ENCODE measurements at regions not wholly inside any gene's neighbourhood (a gene's known extent, or its start where the extent isn't known, plus 50 kb on each side); places are given as distances from the start of the nearest gene placed in this dataset.
"Not testable (repeated sequence)": the region's sequence is repeated elsewhere in the genome, so short reads cannot be mapped to it uniquely, and the experiment has no call there.

- peaks cover 0 to 4% (median 0%) of the 10 kb centered on the region in 11 experiments; a peak in 4 of 22 replicates for H4K20me1 ChIP-seq
- peak overlapping the region in 7 of 11 experiments; percentile 16 to 36 (median 28); a peak in 10 of 22 replicates for H3K4me2 ChIP-seq
- no peak for TF ChIP-seq Cebpa-rat (IDR thresholded peaks at IDR 0.05)
- H3K9me3 ChIP-seq (replicated peaks in 1 of 11) = peaks cover 0 to 9% (median 6%) of the 10 kb centered on the region in 11 experiments; a peak in 8 of 22 replicates
- H3K36me3 ChIP-seq = no peaks in the 10 kb centered on the region
- H3K27ac ChIP-seq = no peak overlapping the region
- peaks cover 10 to 24% (median 18%) of the 10 kb centered on the region in 10 experiments; a peak in 19 of 20 replicates for H3K4me1 ChIP-seq
- peaks cover 22 to 34% (median 28%) of the 10 kb centered on the region in 11 experiments for H3K27me3 ChIP-seq
- no peak overlapping the region for H3K4me3 ChIP-seq
- no peak overlapping the region for H3K9ac ChIP-seq
These were observed 61.1 kb upstream of the UNC5A start for GRCh38 chr5:176748967-176749935.

DNA sequence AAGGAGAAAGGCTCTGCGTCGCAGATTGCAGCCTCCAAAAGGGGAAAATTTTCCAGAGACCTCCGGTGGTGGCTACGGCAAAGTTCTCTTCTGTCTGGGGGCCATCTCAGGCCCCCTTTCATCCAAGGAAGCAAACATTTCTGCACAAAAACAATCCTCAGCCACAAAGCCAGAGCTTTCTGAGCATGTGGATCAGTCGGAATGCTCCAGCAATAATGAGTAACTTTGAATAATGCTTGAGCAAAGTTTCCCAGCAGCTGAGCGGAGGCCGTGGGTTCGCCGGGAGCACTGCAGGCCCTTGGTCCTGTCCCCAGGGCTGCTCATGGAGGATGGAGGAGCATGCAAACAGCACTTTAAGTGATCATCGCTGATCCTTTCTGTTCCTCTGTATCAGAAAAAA, 60.2 kb upstream of the UNC5A start:
- Histone ChIP-seq H3K9ac (no peak overlapping the region), H3K4me1 (peaks cover 10 to 21% (median 18%) of the 10 kb centered on the region in 10 experiments; a peak in 19 of 20 replicates), H3K27ac (no peak overlapping the region), H3K36me3 (no peaks in the 10 kb centered on the region), H3K4me2 (no peak overlapping the region), H3K4me3 (no peak overlapping the region), H3K9me3 (replicated peaks in 1 of 11) (peaks cover 0 to 18% (median 8%) of the 10 kb centered on the region in 11 experiments; a peak in 9 of 22 replicates), H3K27me3 (peaks cover 13 to 25% (median 19%) of the 10 kb centered on the region in 11 experiments), H4K20me1 (no peaks in the 10 kb centered on the region; a peak in 1 of 22 replicates)
- no peak for TF ChIP-seq Cebpa-rat (IDR thresholded peaks at IDR 0.05)

- Histone ChIP-seq H4K20me1 (no peaks in the 10 kb centered on the region), H3K4me1 (peaks cover 0 to 1% (median 0%) of the 10 kb centered on the region in 10 experiments; a peak in 2 of 20 replicates), H3K9me3 (replicated peaks in 1 of 11) (peaks cover 0 to 27% (median 8%) of the 10 kb centered on the region in 11 experiments; a peak in 9 of 22 replicates), H3K27ac (no peak overlapping the region), H3K36me3 (no peaks in the 10 kb centered on the region), H3K4me3 (no peak overlapping the region), H3K9ac (no peak overlapping the region), H3K27me3 (0 out of 22 replicates have a peak, but pooled peaks cover 0 to 5% (median 0%) of the 10 kb centered on the region in 11 experiments), H3K4me2 (no peak overlapping the region)
- no peak for TF ChIP-seq Cebpa-rat (IDR thresholded peaks at IDR 0.05)
These were observed 55.9 kb upstream of the UNC5A start for GRCh38 chr5:176754376-176754973.

DNA sequence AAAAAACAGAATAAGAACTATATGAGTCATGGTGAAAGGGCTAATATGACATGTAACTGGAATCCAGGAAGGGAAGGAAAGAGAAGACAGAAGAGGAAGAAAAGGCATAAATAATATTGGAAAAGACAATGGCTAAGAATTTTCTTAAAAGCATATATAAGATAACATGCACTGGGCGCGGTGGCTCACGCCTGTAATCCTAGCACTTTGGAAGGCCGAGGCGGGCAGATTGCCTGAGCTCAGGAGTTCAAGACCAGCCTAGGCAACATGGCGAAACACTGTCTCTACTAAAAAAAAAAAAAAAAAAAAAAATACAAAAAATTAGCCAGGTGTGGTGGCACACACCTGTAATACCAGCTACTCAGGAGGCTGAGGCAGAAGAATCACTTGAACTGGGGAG, 54.8 kb upstream of the UNC5A start:
- H3K4me1 ChIP-seq, H3K4me2 ChIP-seq, H3K36me3 ChIP-seq, H3K9ac ChIP-seq, H3K27me3 ChIP-seq, H3K27ac ChIP-seq, H3K4me3 ChIP-seq, H4K20me1 ChIP-seq: not testable (repeated sequence)
- H3K9me3 ChIP-seq (replicated peaks in 1 of 11) = peaks cover 0 to 27% (median 8%) of the 10 kb centered on the region in 11 experiments; a peak in 9 of 22 replicates

DNA sequence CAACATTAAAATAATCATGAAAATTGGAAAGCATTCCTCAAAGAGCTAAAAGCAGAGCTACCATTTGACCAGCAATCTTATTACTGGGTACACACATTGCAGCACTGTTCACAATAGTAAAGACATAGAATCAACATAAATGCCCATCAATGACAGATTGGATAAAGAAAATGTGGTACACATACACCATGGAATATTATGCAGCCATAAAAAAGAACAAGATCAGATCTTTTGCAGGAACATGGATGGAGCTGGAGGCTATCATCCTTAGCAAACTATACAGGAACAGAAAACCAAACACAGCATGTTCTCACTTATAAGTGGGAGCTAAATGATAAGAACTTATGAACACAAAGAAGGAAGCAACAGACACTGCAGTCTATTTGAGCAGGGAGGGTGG, 52.8 kb upstream of the UNC5A start:
- H3K9me3 ChIP-seq (replicated peaks in 1 of 11) = peaks cover 0 to 29% (median 8%) of the 10 kb centered on the region in 11 experiments; a peak in 9 of 22 replicates
- H3K36me3 ChIP-seq, H3K9ac ChIP-seq, H4K20me1 ChIP-seq, H3K27me3 ChIP-seq, H3K4me1 ChIP-seq, H3K4me3 ChIP-seq, H3K4me2 ChIP-seq, H3K27ac ChIP-seq: not testable (repeated sequence)
